ENCODE measurements at regions not wholly inside any gene's neighbourhood (a gene's known extent, or its start where the extent isn't known, plus 50 kb on each side); places are given as distances from the start of the nearest gene placed in this dataset.

- TF ChIP-seq, protein P1, sequence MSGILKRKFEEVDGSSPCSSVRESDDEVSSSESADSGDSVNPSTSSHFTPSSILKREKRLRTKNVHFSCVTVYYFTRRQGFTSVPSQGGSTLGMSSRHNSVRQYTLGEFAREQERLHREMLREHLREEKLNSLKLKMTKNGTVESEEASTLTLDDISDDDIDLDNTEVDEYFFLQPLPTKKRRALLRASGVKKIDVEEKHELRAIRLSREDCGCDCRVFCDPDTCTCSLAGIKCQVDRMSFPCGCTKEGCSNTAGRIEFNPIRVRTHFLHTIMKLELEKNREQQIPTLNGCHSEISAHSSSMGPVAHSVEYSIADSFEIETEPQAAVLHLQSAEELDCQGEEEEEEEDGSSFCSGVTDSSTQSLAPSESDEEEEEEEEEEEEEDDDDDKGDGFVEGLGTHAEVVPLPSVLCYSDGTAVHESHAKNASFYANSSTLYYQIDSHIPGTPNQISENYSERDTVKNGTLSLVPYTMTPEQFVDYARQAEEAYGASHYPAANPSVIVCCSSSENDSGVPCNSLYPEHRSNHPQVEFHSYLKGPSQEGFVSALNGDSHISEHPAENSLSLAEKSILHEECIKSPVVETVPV (CRISPR knock-in tag; IDR thresholded peaks at IDR 0.05): no peak
- TF ChIP-seq ZFP3 (CRISPR knock-in tag; IDR thresholded peaks at IDR 0.05) (no peak), RARB (CRISPR knock-in tag; IDR thresholded peaks at IDR 0.05) (no peak), CSDC2 (CRISPR knock-in tag; IDR thresholded peaks at IDR 0.05) (no peak), ZNF565 (CRISPR knock-in tag; conservative IDR thresholded peaks at IDR 0.05; ENCODE audit: low read depth) (no peak)
- TF ChIP-seq, protein P2, sequence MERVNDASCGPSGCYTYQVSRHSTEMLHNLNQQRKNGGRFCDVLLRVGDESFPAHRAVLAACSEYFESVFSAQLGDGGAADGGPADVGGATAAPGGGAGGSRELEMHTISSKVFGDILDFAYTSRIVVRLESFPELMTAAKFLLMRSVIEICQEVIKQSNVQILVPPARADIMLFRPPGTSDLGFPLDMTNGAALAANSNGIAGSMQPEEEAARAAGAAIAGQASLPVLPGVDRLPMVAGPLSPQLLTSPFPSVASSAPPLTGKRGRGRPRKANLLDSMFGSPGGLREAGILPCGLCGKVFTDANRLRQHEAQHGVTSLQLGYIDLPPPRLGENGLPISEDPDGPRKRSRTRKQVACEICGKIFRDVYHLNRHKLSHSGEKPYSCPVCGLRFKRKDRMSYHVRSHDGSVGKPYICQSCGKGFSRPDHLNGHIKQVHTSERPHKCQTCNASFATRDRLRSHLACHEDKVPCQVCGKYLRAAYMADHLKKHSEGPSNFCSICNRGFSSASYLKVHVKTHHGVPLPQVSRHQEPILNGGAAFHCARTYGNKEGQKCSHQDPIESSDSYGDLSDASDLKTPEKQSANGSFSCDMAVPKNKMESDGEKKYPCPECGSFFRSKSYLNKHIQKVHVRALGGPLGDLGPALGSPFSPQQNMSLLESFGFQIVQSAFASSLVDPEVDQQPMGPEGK (CRISPR knock-in tag; IDR thresholded peaks at IDR 0.05; ENCODE audit: borderline replicate concordance): no peak
Observed at GRCh38 chr3:76842216-76842615, 197.7 kb upstream of the ROBO2 start.

All from SK-N-SH treated with all-trans-retinoic acid at 6 μM for 48 hours (cell line).